ENCODE measurements at regions not wholly inside any gene's neighbourhood (a gene's known extent, or its start where the extent isn't known, plus 50 kb on each side); places are given as distances from the start of the nearest gene placed in this dataset.

DNA sequence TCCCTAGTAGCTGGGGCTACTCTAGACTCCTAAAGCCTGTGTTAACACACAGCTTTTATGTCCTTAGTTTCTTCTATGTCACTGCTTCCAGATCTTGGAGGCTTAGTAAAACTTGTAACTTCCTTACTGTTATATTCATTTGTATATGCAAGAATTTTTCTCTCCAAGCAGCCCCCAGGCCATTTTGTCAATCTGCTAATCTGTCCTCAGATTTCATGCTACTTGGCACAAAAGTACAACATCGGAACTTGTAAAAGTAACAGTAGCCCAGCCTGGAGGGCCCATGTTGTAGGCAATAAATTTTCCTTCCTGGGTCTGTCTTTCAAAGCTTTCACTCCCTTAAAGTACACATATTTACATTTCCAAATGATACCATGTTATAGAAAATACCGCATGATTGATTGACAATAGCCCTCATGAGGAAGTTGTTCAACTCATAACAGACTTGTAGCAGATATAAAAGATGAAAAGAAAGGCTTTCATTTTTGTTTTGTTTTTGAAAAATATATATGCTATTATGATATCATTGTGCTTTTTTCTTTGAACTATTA lies 324.2 kb downstream of the NEK10 start:
- no peak for TF ChIP-seq POLR2AphosphoS5 (IDR thresholded peaks at IDR 0.05; ENCODE audit: low read depth, low read length)
- no peak for TF ChIP-seq TAF1 (IDR thresholded peaks at IDR 0.05; ENCODE audit: borderline replicate concordance, insufficient read depth, low read length)
- TF ChIP-seq REST (IDR thresholded peaks at IDR 0.05; ENCODE audit: insufficient read depth in 1 of 2, low read depth in 2 of 2, low read length in 2 of 2), result no peak
- no peak for TF ChIP-seq SIN3A (IDR thresholded peaks at IDR 0.05; ENCODE audit: borderline replicate concordance, insufficient read depth, low read length)
- no peak for TF ChIP-seq FOXP2 (optimal IDR thresholded peaks at IDR 0.05; ENCODE audit: borderline replicate concordance, extremely low read depth, extremely low read length, insufficient read depth)
